Activated B cell treated with CpG ODN at 0.5 μM for 24 hours (primary cell): ENCODE measurements at regions not wholly inside any gene's neighbourhood (a gene's known extent, or its start where the extent isn't known, plus 50 kb on each side); places are given as distances from the start of the nearest gene placed in this dataset.

Experiments
- ATAC-seq: fragments of 200-7000 bp; cut with Tn5 transposase; one replicate; pipeline ENCODE4 v1.10.0; 2021; ENCODE audit warnings: low read depth, mild to moderate bottlenecking, moderate library complexity
- CTCF ChIA-PET: fragments of 350-600 bp; sonication (Branson Sonifier 250); formaldehyde crosslinking; loops from one replicate; lab custom pipeline; 2021; ENCODE audit warnings: antibody characterized with exemption; lab: Charles Lee
- POLR2A ChIA-PET: fragments of 350-600 bp; sonication (Branson Sonifier 250); formaldehyde crosslinking; loops from one replicate; lab custom pipeline; 2021; ENCODE audit warnings: antibody characterized with exemption; lab: Charles Lee
- DNase-seq: peaks from one replicate; pipeline ENCODE4 v3.0.0; 2022
- H3K27ac Mint-ChIP-seq: one replicate; pipeline ENCODE4 v1.8.0; 2020; ENCODE audit warnings: mixed read lengths
- H3K27me3 Mint-ChIP-seq: one replicate; pipeline ENCODE4 v1.8.0; 2021; ENCODE audit warnings: mixed read lengths
- H3K36me3 Mint-ChIP-seq: one replicate; pipeline ENCODE4 v1.8.0; 2021; ENCODE audit warnings: low read depth, mixed read lengths
- H3K4me1 Mint-ChIP-seq: one replicate; pipeline ENCODE4 v1.8.0; 2021; ENCODE audit warnings: mixed read lengths
- H3K4me3 Mint-ChIP-seq: one replicate; pipeline ENCODE4 v1.8.0; 2020; ENCODE audit warnings: mild to moderate bottlenecking, mixed read lengths
- H3K9me3 Mint-ChIP-seq: one replicate; pipeline ENCODE4 v1.8.0; 2020; ENCODE audit warnings: mixed read lengths
- CTCF ChIP-seq: fragments of 200-600 bp; IDR thresholded peaks from one replicate; pipeline ENCODE4 v1.8.0; 2022; ENCODE audit warnings: antibody characterized with exemption, mild to moderate bottlenecking
- intact Hi-C: fragments of 100-400 bp; cut with micrococcal nuclease; formaldehyde crosslinking; loops from one replicate; pipeline ENCODE4 v1.15.1; 2024

GRCh38 chr4:179989975-179990374, 2253.2 kb upstream of the TENM3 start:
- Mint-ChIP-seq H3K9me3 (no peaks in the 10 kb centered on the region), H3K4me3 (no peak overlapping the region), H3K27me3 (no peaks in the 10 kb centered on the region), H3K4me1 (peaks cover 21% of the 10 kb centered on the region), H3K27ac (no peak overlapping the region), H3K36me3 (no peaks in the 10 kb centered on the region)
- DNase-seq (no peak), ATAC-seq (peak; percentile 81)
- no peak for TF ChIP-seq CTCF
- CTCF ChIA-PET, result no interaction called here
- intact Hi-C loops, result no loop called here
- POLR2A ChIA-PET, result no interaction called here

- no peak for DNase-seq
- H3K36me3 Mint-ChIP-seq, result no peaks in the 10 kb centered on the region
- no peak overlapping the region for H3K27ac Mint-ChIP-seq
- CTCF ChIA-PET, result no interaction called here
- intact Hi-C loops, result no loop called here
- no peak for ATAC-seq
- POLR2A ChIA-PET, result no interaction called here
- no peak for TF ChIP-seq CTCF
- H3K9me3 Mint-ChIP-seq, result peaks cover 3% of the 10 kb centered on the region
- no peaks in the 10 kb centered on the region for H3K4me1 Mint-ChIP-seq
- no peak overlapping the region for H3K4me3 Mint-ChIP-seq
- no peaks in the 10 kb centered on the region for H3K27me3 Mint-ChIP-seq
These were observed 2233.9 kb upstream of the TENM3 start for GRCh38 chr4:180009316-180009715.

- H3K4me3 Mint-ChIP-seq, result no peak overlapping the region
- no peaks in the 10 kb centered on the region for H3K4me1 Mint-ChIP-seq
- no peak for ATAC-seq
- no peak overlapping the region for H3K27ac Mint-ChIP-seq
- DNase-seq, result no peak
- no peaks in the 10 kb centered on the region for H3K36me3 Mint-ChIP-seq
- POLR2A ChIA-PET, result no interaction called here
- no peak for TF ChIP-seq CTCF
- no peaks in the 10 kb centered on the region for H3K27me3 Mint-ChIP-seq
- CTCF ChIA-PET, result interaction anchor here (3.6 kb wide), 1 partner anchor 162 kb away, joined by 16 read pairs; no protein-coding TSS in a partner anchor
- intact Hi-C loops, result no loop called here
- no peaks in the 10 kb centered on the region for H3K9me3 Mint-ChIP-seq
These were observed 2214.5 kb upstream of the TENM3 start for GRCh38 chr4:180028682-180029081.

GRCh38 chr4:180031330-180031729, 2211.9 kb upstream of the TENM3 start:
- Mint-ChIP-seq H3K4me1 (no peaks in the 10 kb centered on the region), H3K4me3 (no peak overlapping the region), H3K9me3 (no peaks in the 10 kb centered on the region), H3K27me3 (no peaks in the 10 kb centered on the region), H3K27ac (no peak overlapping the region), H3K36me3 (no peaks in the 10 kb centered on the region)
- ChIA-PET CTCF (no interaction called here), POLR2A (no interaction called here)
- intact Hi-C loops, result no loop called here
- no peak for ATAC-seq
- TF ChIP-seq CTCF, result no peak
- DNase-seq, result no peak

- no peak for TF ChIP-seq CTCF
- CTCF ChIA-PET, result no interaction called here
- H3K36me3 Mint-ChIP-seq, result no peaks in the 10 kb centered on the region
- intact Hi-C loops, result no loop called here
- DNase-seq (no peak), ATAC-seq (no peak)
- peaks cover 2% of the 10 kb centered on the region for H3K9me3 Mint-ChIP-seq
- H3K4me1 Mint-ChIP-seq, result no peaks in the 10 kb centered on the region
- no peak overlapping the region for H3K4me3 Mint-ChIP-seq
- no peak overlapping the region for H3K27ac Mint-ChIP-seq
- POLR2A ChIA-PET, result no interaction called here
- H3K27me3 Mint-ChIP-seq, result no peaks in the 10 kb centered on the region
These were observed 2201.6 kb upstream of the TENM3 start for GRCh38 chr4:180041576-180041975.
